ENCODE measurements at regions not wholly inside any gene's neighbourhood (a gene's known extent, or its start where the extent isn't known, plus 50 kb on each side); places are given as distances from the start of the nearest gene placed in this dataset.

- Histone ChIP-seq H3T11ph (ENCODE audit: low read length) (no peak overlapping the region), H3K4me2 (ENCODE audit: insufficient read depth, insufficient read length, low read length) (no peak overlapping the region), H3K27ac (ENCODE audit: insufficient read length, low read depth, low read length) (no peak overlapping the region), H3K23me2 (ENCODE audit: insufficient read length, low read depth, low read length, poor library complexity, severe bottlenecking) (no peaks in the 10 kb centered on the region), H3K79me1 (ENCODE audit: insufficient read depth, low read depth, low read length, poor library complexity, severe bottlenecking) (no peaks in the 10 kb centered on the region), H2BK20ac (ENCODE audit: low read depth, low read length, poor library complexity, severe bottlenecking) (no peak overlapping the region), H3K56ac (ENCODE audit: insufficient read length, low read depth, low read length) (no peak overlapping the region), H4K91ac (ENCODE audit: insufficient read length, low read depth, low read length) (no peak overlapping the region), H3K27me3 (ENCODE audit: insufficient read depth, low read length) (no peaks in the 10 kb centered on the region), H2BK12ac (ENCODE audit: insufficient read length, low read depth, low read length) (no peak overlapping the region), H2BK5ac (ENCODE audit: insufficient read length, low read length) (no peak overlapping the region), H4K5ac (ENCODE audit: insufficient read length, low read depth, low read length) (no peak overlapping the region), H3K4ac (ENCODE audit: low read depth, low read length) (no peak overlapping the region), H3K4me1 (ENCODE audit: insufficient read depth, low read length) (no peaks in the 10 kb centered on the region), H3K9me3 (ENCODE audit: control insufficient read depth, low read depth, low read length) (no peaks in the 10 kb centered on the region), H3K23ac (ENCODE audit: insufficient read length, low read depth, low read length) (no peak overlapping the region), H2BK120ac (ENCODE audit: low read depth, low read length, poor library complexity, severe bottlenecking) (no peak overlapping the region), H3K79me2 (ENCODE audit: insufficient read depth, low read length) (no peaks in the 10 kb centered on the region), H3K14ac (ENCODE audit: insufficient read depth, low read length) (no peak overlapping the region), H4K20me1 (ENCODE audit: control insufficient read depth, insufficient read depth, insufficient read length) (no peaks in the 10 kb centered on the region), H3K18ac (ENCODE audit: insufficient read length, low read depth, low read length) (no peak overlapping the region), H2AFZ (ENCODE audit: low read length) (no peak overlapping the region), H3K9ac (ENCODE audit: extremely low read depth, insufficient read length, low read length) (no peak overlapping the region), H4K8ac (replicated peaks; ENCODE audit: insufficient read length, low read depth, low read length) (no peak overlapping the region), H2AK5ac (ENCODE audit: insufficient read length, low read length) (no peak overlapping the region), H2BK15ac (ENCODE audit: low read depth, low read length) (no peak overlapping the region)
- Mint-ChIP-seq H3K9me3 (peaks cover 6 to 11% of the 10 kb centered on the region in 2 experiments), H3K36me3 (ENCODE audit: insufficient read depth in 1 of 3, low read depth in 3 of 3) (peaks cover 0 to 4% (median 0%) of the 10 kb centered on the region in 3 experiments; a peak in 2 of 7 replicates), H3K4me3 (no peak overlapping the region), H3K27me3 (ENCODE audit: low read depth) (no peaks in the 10 kb centered on the region), H3K27ac (no peak overlapping the region), H3K4me1 (no peaks in the 10 kb centered on the region; a peak in 1 of 4 replicates)
- DNase-seq, result peak; percentile 41
- TF ChIP-seq CTCF (conservative IDR thresholded peaks at IDR 0.05), result no peak
- no CpG with 5 or more reads among the region's 7 CpGs for WGBS (ENCODE audit: extremely low coverage, insufficient read length, low lambda C conversion rate)
Measured at GRCh38 chr4:164571593-164572390, 182.1 kb upstream of the SMIM31 start.
